Sigmoid colon (tissue), 6 donors: ENCODE measurements at regions not wholly inside any gene's neighbourhood (a gene's known extent, or its start where the extent isn't known, plus 50 kb on each side); places are given as distances from the start of the nearest gene placed in this dataset.

ENCODE experiments used
- DNase-seq: peaks from one replicate; pipeline ENCODE4 v3.0.0-alpha.2; 2019
- H3K27ac ChIP-seq, 4 donors: fragments of 200-600 bp; sonication (generic); one replicate each; pipeline ENCODE4 v1.5.1; 2016 to 2019; ENCODE audit warnings: mild to moderate bottlenecking in 1 of 4
- H3K27me3 ChIP-seq, 3 donors: fragments of 200-600 bp; sonication (generic); one replicate each; pipeline ENCODE4 v1.5.1; 2019; ENCODE audit warnings: mild to moderate bottlenecking in 1 of 3
- H3K36me3 ChIP-seq, 4 donors: fragments of 200-600 bp; sonication (generic); one replicate each; pipeline ENCODE4 v1.5.1; 2016 to 2019
- H3K4me1 ChIP-seq, 4 donors: fragments of 200-600 bp; sonication (generic); one replicate each; pipeline ENCODE4 v1.5.1; 2017 to 2019
- H3K4me3 ChIP-seq, 4 donors: fragments of 200-600 bp; sonication (generic); one replicate each; pipeline ENCODE4 v1.5.1; 2017 to 2019; ENCODE audit warnings: mild to moderate bottlenecking in 2 of 4, moderate library complexity in 1 of 4
- H3K9me3 ChIP-seq, 4 donors: fragments of 200-600 bp in 3 of 4; sonication (generic) in 3 of 4; one replicate each; pipeline versions ENCODE4 v1.5.1 to v1.6.1; 2013 to 2019
- CTCF ChIP-seq, 4 experiments: fragments of 450-650 bp in 3 of 4; fragments of 200-600 bp in 1 of 4; IDR thresholded peaks; one replicate each; pipeline ENCODE4 v1.5.1; 2016 to 2019; ENCODE audit warnings: antibody characterized with exemption in 4 of 4, mild to moderate bottlenecking in 3 of 4, moderate library complexity in 2 of 4
- EP300 ChIP-seq, 4 donors: sonication (generic); formaldehyde crosslinking; IDR thresholded peaks; one replicate each; pipeline ENCODE4 v1.6.1; 2017; ENCODE audit warnings: antibody characterized with exemption in 4 of 4
- POLR2A ChIP-seq, 2 donors: fragments of 450-650 bp; IDR thresholded peaks; one replicate each; pipeline ENCODE4 v1.6.1; 2016; ENCODE audit warnings: antibody characterized with exemption in 2 of 2, mild to moderate bottlenecking in 2 of 2, moderate library complexity in 2 of 2
- POLR2AphosphoS5 ChIP-seq, 4 donors: sonication (generic); formaldehyde crosslinking; IDR thresholded peaks; one replicate each; pipeline ENCODE4 v1.6.1; 2017; ENCODE audit warnings: antibody characterized with exemption in 4 of 4
- WGBS, 2 donors: extraction: QIAGEN DNeasy Blood & Tissue Kit; methylation state at CpG; one replicate each; pipeline ENCODE4 v1.1.7; 2013; 5-methylcytosine and 5-hydroxymethylcytosine counted together
- intact Hi-C: fragments of 100-400 bp; cut with DNase I; formaldehyde crosslinking; loops from one replicate; pipeline ENCODE4 v1.15.1; 2023
- donor health status: healthy with polysubstance abuse.
- donor health status: healthy.

- no peak overlapping the region for H3K27ac ChIP-seq
- H3K4me3 ChIP-seq, result no peak overlapping the region
- no peaks in the 10 kb centered on the region for H3K4me1 ChIP-seq
- H3K36me3 ChIP-seq, result no peaks in the 10 kb centered on the region
- WGBS, 2 donors, result 26 to 66% methylated on average over 6 of the region's 6 CpGs
- no peak for DNase-seq
- no peaks in the 10 kb centered on the region for H3K27me3 ChIP-seq
- TF ChIP-seq EP300 (IDR thresholded peaks at IDR 0.05) (no peak), POLR2AphosphoS5 (IDR thresholded peaks at IDR 0.05) (no peak), CTCF (IDR thresholded peaks at IDR 0.05) (no peak), POLR2A (IDR thresholded peaks at IDR 0.05) (no peak)
- no peaks in the 10 kb centered on the region for H3K9me3 ChIP-seq
- intact Hi-C loops, result no loop called here
These were observed 68.7 kb upstream of the TAB3 start for GRCh38 chrX:30957753-30958152.

- TF ChIP-seq CTCF (IDR thresholded peaks at IDR 0.05), result no peak
- TF ChIP-seq EP300 (IDR thresholded peaks at IDR 0.05), result no peak
- no peak for TF ChIP-seq POLR2A (IDR thresholded peaks at IDR 0.05)
- no peak for TF ChIP-seq POLR2AphosphoS5 (IDR thresholded peaks at IDR 0.05)
- Histone ChIP-seq H3K27ac (no peak overlapping the region), H3K4me1 (no peaks in the 10 kb centered on the region), H3K27me3 (no peaks in the 10 kb centered on the region), H3K9me3 (no peaks in the 10 kb centered on the region), H3K4me3 (no peak overlapping the region), H3K36me3 (no peaks in the 10 kb centered on the region)
- DNase-seq, result no peak
- WGBS, 2 donors, result 90 to 92% methylated on average over 3 of the region's 3 CpGs
- intact Hi-C loops, result no loop called here
These were observed 66.6 kb upstream of the TAB3 start for GRCh38 chrX:30955687-30956086.

GRCh38 chrX:30951003-30951402 is 61.9 kb upstream of the TAB3 start:
- intact Hi-C loops, result no loop called here
- Histone ChIP-seq H3K4me3 (no peak overlapping the region), H3K9me3 (no peaks in the 10 kb centered on the region), H3K27ac (no peak overlapping the region), H3K4me1 (no peaks in the 10 kb centered on the region), H3K36me3 (no peaks in the 10 kb centered on the region), H3K27me3 (no peaks in the 10 kb centered on the region)
- no peak for TF ChIP-seq POLR2AphosphoS5 (IDR thresholded peaks at IDR 0.05)
- no peak for DNase-seq

- 86 to 98% methylated on average over 2 of the region's 2 CpGs for WGBS, 2 donors
- Histone ChIP-seq H3K27ac (no peak overlapping the region), H3K4me1 (no peaks in the 10 kb centered on the region), H3K27me3 (no peaks in the 10 kb centered on the region), H3K36me3 (no peaks in the 10 kb centered on the region), H3K9me3 (no peaks in the 10 kb centered on the region), H3K4me3 (no peak overlapping the region)
- DNase-seq, result no peak
- TF ChIP-seq POLR2A (IDR thresholded peaks at IDR 0.05) (no peak), CTCF (IDR thresholded peaks at IDR 0.05) (no peak), EP300 (IDR thresholded peaks at IDR 0.05) (no peak), POLR2AphosphoS5 (IDR thresholded peaks at IDR 0.05) (no peak)
- intact Hi-C loops, result no loop called here
These were observed 61.3 kb upstream of the TAB3 start for GRCh38 chrX:30950391-30950790.

GRCh38 chrX:30949554-30949953 is 60.5 kb upstream of the TAB3 start:
- H3K36me3 ChIP-seq, result no peaks in the 10 kb centered on the region
- no peaks in the 10 kb centered on the region for H3K4me1 ChIP-seq
- no peaks in the 10 kb centered on the region for H3K9me3 ChIP-seq
- 89 to 91% methylated on average over 4 of the region's 4 CpGs for WGBS, 2 donors
- intact Hi-C loops, result no loop called here
- H3K27me3 ChIP-seq, result no peaks in the 10 kb centered on the region
- no peak for DNase-seq
- H3K4me3 ChIP-seq, result no peak overlapping the region
- H3K27ac ChIP-seq, result no peak overlapping the region
- TF ChIP-seq POLR2A (IDR thresholded peaks at IDR 0.05) (no peak), EP300 (IDR thresholded peaks at IDR 0.05) (no peak), POLR2AphosphoS5 (IDR thresholded peaks at IDR 0.05) (no peak), CTCF (IDR thresholded peaks at IDR 0.05) (no peak)
